Limb (tissue), 2 donors: ENCODE measurements at regions not wholly inside any gene's neighbourhood (a gene's known extent, or its start where the extent isn't known, plus 50 kb on each side); places are given as distances from the start of the nearest gene placed in this dataset.
A peak's percentile ranks its signal among the peaks of the same experiment; 100 is the strongest.

Source experiments
- DNase-seq, 2 donors: peaks; one replicate each; pipeline ENCODE4 v3.0.0-alpha.2; 2016; ENCODE audit errors: extremely low spot score in 2 of 2

DNA sequence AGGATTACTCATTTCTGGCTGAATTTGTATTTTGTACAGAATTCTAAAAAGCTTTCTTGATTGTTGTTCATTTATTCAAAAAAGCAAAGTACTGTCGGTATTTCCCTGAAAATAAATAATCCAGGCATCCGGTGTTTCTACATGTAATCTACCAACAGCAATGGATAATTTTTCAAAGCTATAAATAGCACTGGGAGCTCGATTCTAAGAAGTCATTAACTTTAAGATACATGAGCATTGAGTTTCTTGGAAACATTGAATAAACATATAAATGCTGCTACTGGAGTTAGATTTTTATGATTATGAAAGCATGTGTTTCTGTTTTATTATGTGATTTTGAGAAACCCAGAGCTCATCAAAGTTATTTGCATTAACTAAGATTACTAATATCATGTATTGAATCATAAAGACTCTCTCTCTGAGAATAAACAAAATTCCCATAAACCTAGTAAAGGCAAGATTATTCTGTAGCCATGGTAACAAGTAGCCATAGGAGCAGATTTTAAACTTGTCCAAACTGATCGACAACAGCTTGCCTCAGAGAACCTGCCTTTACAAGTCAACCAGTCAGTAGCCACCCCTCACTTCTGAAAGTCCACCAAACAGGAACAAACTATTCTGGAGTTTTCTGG is 197.0 kb downstream of the DRD1 start:
- DNase-seq = no peak

- no peak for DNase-seq
Observed at GRCh38 chr5:175246242-175246888, 197.6 kb downstream of the DRD1 start.

- DNase-seq = no peak
Observed at GRCh38 chr5:175243441-175243840, 200.5 kb downstream of the DRD1 start.

DNA sequence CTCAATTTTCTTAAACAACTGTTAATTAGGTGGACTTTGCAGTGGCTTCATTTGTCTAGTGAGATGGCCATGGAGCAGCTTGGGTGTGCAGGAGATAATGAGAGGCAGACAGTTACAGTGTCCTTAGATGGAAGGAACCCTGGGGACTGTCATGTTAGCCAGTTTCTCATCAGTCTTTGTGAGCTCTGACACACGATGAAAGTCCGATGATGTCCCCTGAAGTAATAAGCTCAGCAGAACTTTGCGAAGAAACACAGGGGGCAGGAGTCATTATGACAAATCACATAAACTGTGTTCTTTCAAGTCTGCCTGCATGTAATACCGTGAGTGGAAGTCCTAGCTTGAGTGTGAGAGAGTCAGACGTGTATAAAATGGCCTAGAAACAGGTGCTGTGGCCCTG is 201.8 kb downstream of the DRD1 start:
- DNase-seq = no peak

DNA sequence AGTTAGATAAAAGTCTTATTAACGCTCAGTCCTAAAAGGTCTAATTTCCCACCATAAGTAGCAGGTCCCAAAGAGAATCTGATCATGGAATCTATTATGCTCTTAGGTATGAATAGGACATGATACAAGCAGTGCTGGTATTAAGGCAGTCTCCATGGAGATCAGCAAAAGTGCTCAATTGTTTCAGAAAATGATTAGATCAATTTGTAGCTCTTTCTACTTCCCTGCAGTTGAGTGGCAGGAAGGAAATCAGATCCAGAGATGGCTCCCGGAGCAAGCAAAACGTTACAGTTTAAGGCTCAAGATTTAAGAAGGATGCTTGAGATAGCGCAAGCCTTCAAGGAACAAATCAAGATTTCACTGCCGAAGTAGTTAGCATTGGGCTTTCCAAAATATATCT is 205.7 kb downstream of the DRD1 start:
- DNase-seq = no peak

- DNase-seq = no peak
Observed at GRCh38 chr5:175236176-175236575, 207.8 kb downstream of the DRD1 start.

GRCh38 chr5:175235251-175235960 is 208.6 kb downstream of the DRD1 start:
- peak; percentile 39 to 57 for DNase-seq

DNA sequence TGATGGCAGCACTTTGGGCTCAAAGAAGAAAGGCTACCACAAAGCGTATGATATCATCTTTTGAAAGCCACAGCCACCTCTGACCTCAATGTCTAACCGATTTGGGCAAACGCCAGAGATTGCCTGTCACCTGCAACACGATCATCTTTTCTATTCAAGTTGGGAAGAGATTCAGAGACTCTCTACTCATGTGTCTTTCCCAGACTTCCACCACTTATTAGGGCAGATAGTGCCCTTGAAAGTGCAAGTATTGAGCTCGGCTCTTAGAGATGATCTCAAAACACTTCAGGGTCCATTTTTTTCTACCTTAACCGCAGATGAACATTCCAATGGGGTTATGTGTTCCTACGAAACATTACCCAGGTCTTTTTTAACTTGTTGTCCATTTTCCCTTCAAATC is 213.7 kb downstream of the DRD1 start:
- no peak for DNase-seq

DNA sequence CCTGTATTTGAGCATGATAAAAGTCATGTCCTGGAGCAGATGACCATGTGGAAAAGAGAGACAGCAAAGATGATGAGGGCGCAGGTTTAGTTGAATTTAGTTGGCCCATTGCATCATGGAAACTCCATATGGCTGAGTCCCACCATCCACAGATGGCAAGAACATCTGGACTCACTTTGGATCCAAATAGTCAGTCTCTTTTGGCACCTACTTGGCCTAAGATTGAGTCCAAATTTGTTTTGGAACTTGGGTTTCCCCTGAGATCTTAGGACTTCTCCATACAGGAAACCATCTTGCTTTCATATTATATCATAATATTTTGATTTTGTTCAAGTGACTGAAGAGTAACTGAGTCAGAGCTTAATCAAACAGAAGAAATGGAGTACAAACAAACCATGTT is 217.5 kb downstream of the DRD1 start:
- DNase-seq = no peak

- DNase-seq = no peak
Observed at GRCh38 chr5:175223291-175223690, 220.7 kb downstream of the DRD1 start.

DNA sequence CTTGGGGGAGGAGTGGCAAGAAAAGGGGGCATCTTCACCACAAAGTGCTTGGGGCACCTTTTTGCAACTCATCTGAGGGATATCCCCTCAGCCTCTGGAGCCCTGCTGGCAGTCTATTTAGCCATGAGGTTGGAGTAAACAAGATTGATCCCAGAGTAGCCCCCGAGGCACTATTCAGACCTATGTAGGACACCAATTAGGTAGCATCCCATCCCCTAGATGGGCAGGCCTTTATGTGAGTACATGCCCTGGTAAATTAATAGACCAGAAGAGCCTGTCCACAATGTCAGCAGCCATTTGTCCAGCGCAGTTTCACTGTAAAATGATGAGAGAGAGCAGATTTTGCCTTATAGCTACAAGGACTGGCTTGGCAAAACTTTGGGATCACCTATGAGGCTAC is 221.4 kb downstream of the DRD1 start:
- no peak for DNase-seq

- DNase-seq = no peak
Observed at GRCh38 chr5:175220549-175220948, 223.4 kb downstream of the DRD1 start.

GRCh38 chr5:175219366-175219765 is 224.6 kb downstream of the DRD1 start:
- DNase-seq = no peak

GRCh38 chr5:175216991-175217390 is 227.0 kb downstream of the DRD1 start:
- DNase-seq = no peak

DNA sequence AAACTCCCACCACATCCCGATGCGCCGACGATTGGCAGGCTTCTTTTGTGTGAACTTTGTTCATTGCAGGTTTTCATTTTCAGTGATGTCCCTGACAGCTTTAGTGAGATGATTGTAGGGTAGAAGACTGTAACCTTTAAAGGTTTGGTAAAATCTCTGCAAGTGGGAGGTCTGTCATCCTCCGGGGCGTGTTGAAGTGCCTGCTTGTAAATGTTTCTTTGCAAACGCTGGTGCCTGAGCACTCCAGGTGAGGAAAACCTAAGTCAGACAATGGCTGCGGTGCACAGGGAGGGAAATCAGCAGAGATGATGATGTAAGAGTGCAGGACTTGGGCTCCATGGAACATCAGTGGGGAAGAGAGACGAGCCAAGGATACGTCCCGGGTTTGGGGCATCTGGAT is 228.1 kb downstream of the DRD1 start:
- DNase-seq = no peak

DNA sequence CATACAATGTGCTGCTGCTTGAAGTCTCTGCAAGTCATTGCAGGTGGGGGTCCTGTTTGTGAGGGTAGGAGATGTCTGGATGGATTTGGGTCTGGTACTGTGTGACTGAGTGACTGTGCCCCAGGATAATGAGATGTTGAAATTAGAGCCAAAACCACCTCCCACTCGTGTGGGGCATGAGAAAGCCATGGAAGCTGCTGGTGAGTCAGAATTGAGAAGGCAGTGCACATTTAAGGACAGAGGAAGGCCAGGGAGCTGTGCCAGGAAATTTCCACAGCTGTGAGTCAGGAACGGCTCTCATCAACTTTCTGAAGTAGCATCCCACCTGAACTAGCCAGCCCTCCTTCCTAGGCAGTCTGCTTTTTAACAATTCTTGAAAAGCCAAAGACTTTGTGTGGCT is 229.8 kb downstream of the DRD1 start:
- DNase-seq = no peak

- no peak for DNase-seq
Observed at GRCh38 chr5:175211956-175212756, 231.8 kb downstream of the DRD1 start.

DNA sequence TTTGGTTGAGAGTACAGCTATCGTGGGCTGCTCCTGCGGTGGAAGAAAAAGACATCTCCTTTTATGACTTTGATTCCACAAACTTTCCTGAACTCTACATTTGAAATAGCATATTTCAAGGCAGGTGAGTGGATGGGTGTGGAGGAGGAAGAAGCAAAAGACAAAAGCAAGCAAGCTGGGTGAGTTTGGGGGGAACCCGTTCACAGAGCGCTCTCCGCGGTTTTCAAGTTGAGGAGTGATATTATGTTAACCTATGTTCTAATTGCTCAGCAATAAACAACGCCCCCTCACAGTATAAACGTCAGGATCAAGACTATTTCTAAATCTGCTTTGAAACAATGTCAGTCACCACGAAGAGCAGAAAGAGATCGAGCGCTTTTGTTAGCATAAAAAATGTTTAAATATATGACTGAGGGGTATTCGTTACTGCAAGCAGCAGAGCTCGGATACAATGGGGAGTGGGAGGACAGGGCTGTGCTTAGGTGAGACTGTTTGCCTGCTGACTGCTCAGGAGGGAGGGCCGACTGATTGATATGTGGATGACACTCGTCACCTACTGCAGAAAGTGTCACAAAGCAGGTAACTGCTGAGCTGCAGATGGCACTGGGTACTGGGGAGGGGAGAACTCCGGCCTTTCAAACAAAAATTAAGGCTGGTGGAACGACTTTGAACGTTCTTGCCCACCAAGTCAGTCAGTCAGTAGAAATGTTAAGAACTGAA is 236.5 kb downstream of the DRD1 start:
- no peak for DNase-seq

GRCh38 chr5:175206669-175207068 is 237.3 kb downstream of the DRD1 start:
- no peak for DNase-seq

DNA sequence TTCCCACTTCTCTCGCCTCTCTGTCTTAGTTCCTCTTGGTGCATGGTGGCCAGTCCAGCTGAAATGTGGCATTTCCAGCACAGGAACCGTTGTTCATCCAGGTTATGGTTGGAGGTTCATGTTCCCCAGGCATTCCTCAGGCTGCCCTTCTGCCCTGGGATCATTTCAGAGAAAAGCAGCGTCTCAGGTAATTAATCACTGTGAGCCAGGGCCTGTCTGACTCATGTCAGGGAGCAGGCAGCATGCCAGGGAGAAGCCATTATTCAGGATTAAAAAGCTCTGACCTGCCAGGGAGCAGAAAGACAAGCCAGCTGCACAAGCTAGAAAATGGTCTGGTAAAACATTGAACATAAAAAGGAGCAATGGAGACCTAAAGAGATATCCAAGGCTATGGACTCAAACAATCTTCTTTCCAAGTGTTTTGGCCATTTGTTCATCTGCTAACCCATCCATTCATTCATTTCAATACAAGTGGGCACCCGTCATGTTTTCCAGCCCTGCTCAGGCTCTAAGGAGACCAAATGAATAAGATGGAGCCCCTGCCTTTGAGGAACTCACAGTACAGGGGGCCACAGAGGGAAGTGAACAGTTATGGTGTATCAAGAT is 241.4 kb downstream of the DRD1 start:
- no peak for DNase-seq

- no peak for DNase-seq
Observed at GRCh38 chr5:175201393-175201792, 242.6 kb downstream of the DRD1 start.
